HepG2 (cell line): ENCODE measurements at regions not wholly inside any gene's neighbourhood (a gene's known extent, or its start where the extent isn't known, plus 50 kb on each side); places are given as distances from the start of the nearest gene placed in this dataset.

ENCODE experiments used
- CEBPB ChIP-seq: IDR thresholded peaks from 2 replicates; pipeline ENCODE4 v1.6.1; 2011; ENCODE audit warnings: low read depth, low read length, improper control_type of control experiment, borderline replicate concordance
- FOXP1 ChIP-seq, 2 experiments: fragments of 450-650 bp in 1 of 2; IDR thresholded peaks; 2 replicates each; pipeline ENCODE4 v1.6.1; 2017 to 2018; ENCODE audit warnings: antibody characterized with exemption in 1 of 2
- HNF1B ChIP-seq: sonication (generic); formaldehyde crosslinking; IDR thresholded peaks from 2 replicates; pipeline ENCODE4 v1.5.1; 2020; ENCODE audit warnings: mild to moderate bottlenecking, moderate library complexity, missing genetic modification reagents
- JUN ChIP-seq: sonication (generic); formaldehyde crosslinking; IDR thresholded peaks from 2 replicates; pipeline ENCODE4 v1.4.0; 2020; ENCODE audit warnings: mild to moderate bottlenecking, missing genetic modification reagents
- PAWR ChIP-seq: sonication (generic); formaldehyde crosslinking; IDR thresholded peaks from 2 replicates; pipeline ENCODE4 v1.4.0; 2020; ENCODE audit warnings: missing genetic modification reagents, mild to moderate bottlenecking, borderline replicate concordance
- ZNF501 ChIP-seq: sonication (generic); formaldehyde crosslinking; IDR thresholded peaks from 2 replicates; pipeline ENCODE4 v1.5.1; 2020; ENCODE audit warnings: mild to moderate bottlenecking, moderate library complexity, missing genetic modification reagents
- ZNF549 ChIP-seq: sonication (generic); formaldehyde crosslinking; IDR thresholded peaks from 2 replicates; pipeline ENCODE4 v1.5.0; 2020; ENCODE audit warnings: missing genetic modification reagents
- TF ChIP-seq, protein P1 (sequence below): sonication (generic); formaldehyde crosslinking; IDR thresholded peaks from 2 replicates; pipeline ENCODE4 v1.5.0; 2020; ENCODE audit warnings: mild to moderate bottlenecking, missing genetic modification reagents, moderate library complexity

- TF ChIP-seq ZNF501 (CRISPR knock-in tag), result peak; percentile 36; the same call in 1 of the 2 replicates
- no peak for TF ChIP-seq ZNF549
- TF ChIP-seq JUN (CRISPR knock-in tag), result peak; percentile 69; the same call in 1 of the 2 replicates
- peak; percentile 56 for TF ChIP-seq HNF1B
- TF ChIP-seq PAWR (CRISPR knock-in tag), result no peak
- peak; percentile 96 for TF ChIP-seq CEBPB
- no peak for TF ChIP-seq FOXP1 (IDR thresholded peaks at IDR 0.05)
- peak; percentile 96 for TF ChIP-seq FOXP1 (CRISPR knock-in tag; IDR thresholded peaks at IDR 0.05)
- TF ChIP-seq, protein P1, sequence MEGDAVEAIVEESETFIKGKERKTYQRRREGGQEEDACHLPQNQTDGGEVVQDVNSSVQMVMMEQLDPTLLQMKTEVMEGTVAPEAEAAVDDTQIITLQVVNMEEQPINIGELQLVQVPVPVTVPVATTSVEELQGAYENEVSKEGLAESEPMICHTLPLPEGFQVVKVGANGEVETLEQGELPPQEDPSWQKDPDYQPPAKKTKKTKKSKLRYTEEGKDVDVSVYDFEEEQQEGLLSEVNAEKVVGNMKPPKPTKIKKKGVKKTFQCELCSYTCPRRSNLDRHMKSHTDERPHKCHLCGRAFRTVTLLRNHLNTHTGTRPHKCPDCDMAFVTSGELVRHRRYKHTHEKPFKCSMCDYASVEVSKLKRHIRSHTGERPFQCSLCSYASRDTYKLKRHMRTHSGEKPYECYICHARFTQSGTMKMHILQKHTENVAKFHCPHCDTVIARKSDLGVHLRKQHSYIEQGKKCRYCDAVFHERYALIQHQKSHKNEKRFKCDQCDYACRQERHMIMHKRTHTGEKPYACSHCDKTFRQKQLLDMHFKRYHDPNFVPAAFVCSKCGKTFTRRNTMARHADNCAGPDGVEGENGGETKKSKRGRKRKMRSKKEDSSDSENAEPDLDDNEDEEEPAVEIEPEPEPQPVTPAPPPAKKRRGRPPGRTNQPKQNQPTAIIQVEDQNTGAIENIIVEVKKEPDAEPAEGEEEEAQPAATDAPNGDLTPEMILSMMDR (CRISPR knock-in tag), result no peak
Measured at GRCh38 chr10:33507662-33508425, 173.4 kb upstream of the NRP1 start.
